ENCODE measurements at regions not wholly inside any gene's neighbourhood (a gene's known extent, or its start where the extent isn't known, plus 50 kb on each side); places are given as distances from the start of the nearest gene placed in this dataset.
"Not testable (repeated sequence)": the region's sequence is repeated elsewhere in the genome, so short reads cannot be mapped to it uniquely, and the experiment has no call there.

GRCh38 chr3:56924700-56925099 is 123.0 kb upstream of the ARHGEF3 start:
- not testable (repeated sequence) for DNase-seq (ENCODE audit: low spot score)

GRCh38 chr3:56923526-56924224 is 121.9 kb upstream of the ARHGEF3 start:
- no peak for DNase-seq (ENCODE audit: low spot score)

GRCh38 chr3:56921573-56922453 is 120.1 kb upstream of the ARHGEF3 start:
- peak; percentile 32 for DNase-seq (ENCODE audit: low spot score)

- DNase-seq (ENCODE audit: low spot score), result no peak
These were observed 118.0 kb upstream of the ARHGEF3 start for GRCh38 chr3:56919797-56920195.

GRCh38 chr3:56919137-56919796 is 117.5 kb upstream of the ARHGEF3 start:
- DNase-seq (ENCODE audit: low spot score), result no peak

GRCh38 chr3:56918111-56918568 is 116.4 kb upstream of the ARHGEF3 start:
- no peak for DNase-seq (ENCODE audit: low spot score)

- no peak for DNase-seq (ENCODE audit: low spot score)
These were observed 115.8 kb upstream of the ARHGEF3 start for GRCh38 chr3:56917361-56918110.

GRCh38 chr3:56916716-56917360 is 115.1 kb upstream of the ARHGEF3 start:
- DNase-seq (ENCODE audit: low spot score), result no peak

- DNase-seq (ENCODE audit: low spot score), result no peak
These were observed 114.3 kb upstream of the ARHGEF3 start for GRCh38 chr3:56915966-56916586.

- DNase-seq (ENCODE audit: low spot score), result no peak
These were observed 112.9 kb upstream of the ARHGEF3 start for GRCh38 chr3:56914646-56915045.

GRCh38 chr3:56911363-56911762 is 109.6 kb upstream of the ARHGEF3 start:
- no peak for DNase-seq (ENCODE audit: low spot score)

- DNase-seq (ENCODE audit: low spot score), result no peak
These were observed 107.6 kb upstream of the ARHGEF3 start for GRCh38 chr3:56909349-56909748.

GRCh38 chr3:56908004-56908403 is 106.3 kb upstream of the ARHGEF3 start:
- DNase-seq (ENCODE audit: low spot score), result no peak

GRCh38 chr3:56904552-56905215 is 102.9 kb upstream of the ARHGEF3 start:
- no peak for DNase-seq (ENCODE audit: low spot score)

GRCh38 chr3:56903231-56903782 is 101.6 kb upstream of the ARHGEF3 start:
- DNase-seq (ENCODE audit: low spot score), result no peak

- no peak for DNase-seq (ENCODE audit: low spot score)
These were observed 100.9 kb upstream of the ARHGEF3 start for GRCh38 chr3:56902468-56903160.

GRCh38 chr3:56900801-56901200 is 99.1 kb upstream of the ARHGEF3 start:
- no peak for DNase-seq (ENCODE audit: low spot score)

GRCh38 chr3:56899851-56900250 is 98.1 kb upstream of the ARHGEF3 start:
- no peak for DNase-seq (ENCODE audit: low spot score)

GRCh38 chr3:56899078-56899477 is 97.3 kb upstream of the ARHGEF3 start:
- DNase-seq (ENCODE audit: low spot score), result no peak

All from AG08396 (cell line).